ENCODE measurements at regions not wholly inside any gene's neighbourhood (a gene's known extent, or its start where the extent isn't known, plus 50 kb on each side); places are given as distances from the start of the nearest gene placed in this dataset.
"Not testable (repeated sequence)": the region's sequence is repeated elsewhere in the genome, so short reads cannot be mapped to it uniquely, and the experiment has no call there.

DNA sequence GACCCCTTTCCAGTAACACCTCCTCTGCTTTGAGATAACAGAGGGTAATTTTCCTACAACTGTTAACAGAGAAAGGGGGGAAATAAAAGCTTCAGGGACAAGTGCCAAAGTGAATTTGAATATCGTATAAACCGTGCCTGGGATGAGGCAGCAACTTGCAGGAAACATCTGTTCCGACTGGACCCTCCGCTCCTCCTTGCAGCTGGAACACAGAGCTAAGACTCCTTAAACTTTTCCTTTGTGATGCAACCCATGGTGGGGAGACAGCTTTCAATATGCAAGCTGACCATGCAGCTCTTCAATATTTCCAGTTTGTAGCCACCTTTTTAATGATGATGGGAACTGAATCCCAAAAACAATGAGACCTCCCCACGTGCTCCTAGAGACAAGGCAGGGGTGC is 432.6 kb downstream of the ZNF536 start:
- Histone ChIP-seq H3K27ac (no peak overlapping the region), H3K4me3 (no peak overlapping the region), H3K9me3 (replicated peaks in 1 of 3) (no peaks in the 10 kb centered on the region), H3K27me3 (no peaks in the 10 kb centered on the region), H3K36me3 (replicated peaks in 1 of 2) (no peaks in the 10 kb centered on the region), H3K4me1 (replicated peaks in 1 of 2) (no peaks in the 10 kb centered on the region)
- intact Hi-C loops (cut with DNase I), result no loop called here
- no peak for TF ChIP-seq CTCF (IDR thresholded peaks at IDR 0.05)
- no peak for TF ChIP-seq POLR2A (IDR thresholded peaks at IDR 0.05)
- no peak for DNase-seq
- WGBS, 4 donors, result 35 to 43% (median 39%) methylated on average over 5 of the region's 5 CpGs

GRCh38 chr19:30804333-30804732 is 432.1 kb downstream of the ZNF536 start:
- 40 to 49% (median 41%) methylated on average over 3 of the region's 3 CpGs for WGBS, 4 donors
- H3K36me3 ChIP-seq (replicated peaks in 1 of 2); H3K4me3 ChIP-seq; H3K27me3 ChIP-seq; H3K4me1 ChIP-seq (replicated peaks in 1 of 2); H3K9me3 ChIP-seq (replicated peaks in 1 of 3); DNase-seq; intact Hi-C loops (cut with DNase I); H3K27ac ChIP-seq: not testable (repeated sequence)

GRCh38 chr19:30802424-30803013 is 430.3 kb downstream of the ZNF536 start:
- intact Hi-C loops (cut with DNase I), result no loop called here
- Histone ChIP-seq H3K4me3 (no peak overlapping the region), H3K27ac (no peak overlapping the region), H3K27me3 (no peaks in the 10 kb centered on the region), H3K4me1 (replicated peaks in 1 of 2) (no peaks in the 10 kb centered on the region), H3K36me3 (replicated peaks in 1 of 2) (no peaks in the 10 kb centered on the region), H3K9me3 (replicated peaks in 1 of 3) (no peaks in the 10 kb centered on the region)
- no peak for DNase-seq
- 76 to 90% (median 80%) methylated on average over 6 of the region's 6 CpGs for WGBS, 4 donors
- TF ChIP-seq POLR2A (IDR thresholded peaks at IDR 0.05) (no peak), CTCF (IDR thresholded peaks at IDR 0.05) (no peak)

DNA sequence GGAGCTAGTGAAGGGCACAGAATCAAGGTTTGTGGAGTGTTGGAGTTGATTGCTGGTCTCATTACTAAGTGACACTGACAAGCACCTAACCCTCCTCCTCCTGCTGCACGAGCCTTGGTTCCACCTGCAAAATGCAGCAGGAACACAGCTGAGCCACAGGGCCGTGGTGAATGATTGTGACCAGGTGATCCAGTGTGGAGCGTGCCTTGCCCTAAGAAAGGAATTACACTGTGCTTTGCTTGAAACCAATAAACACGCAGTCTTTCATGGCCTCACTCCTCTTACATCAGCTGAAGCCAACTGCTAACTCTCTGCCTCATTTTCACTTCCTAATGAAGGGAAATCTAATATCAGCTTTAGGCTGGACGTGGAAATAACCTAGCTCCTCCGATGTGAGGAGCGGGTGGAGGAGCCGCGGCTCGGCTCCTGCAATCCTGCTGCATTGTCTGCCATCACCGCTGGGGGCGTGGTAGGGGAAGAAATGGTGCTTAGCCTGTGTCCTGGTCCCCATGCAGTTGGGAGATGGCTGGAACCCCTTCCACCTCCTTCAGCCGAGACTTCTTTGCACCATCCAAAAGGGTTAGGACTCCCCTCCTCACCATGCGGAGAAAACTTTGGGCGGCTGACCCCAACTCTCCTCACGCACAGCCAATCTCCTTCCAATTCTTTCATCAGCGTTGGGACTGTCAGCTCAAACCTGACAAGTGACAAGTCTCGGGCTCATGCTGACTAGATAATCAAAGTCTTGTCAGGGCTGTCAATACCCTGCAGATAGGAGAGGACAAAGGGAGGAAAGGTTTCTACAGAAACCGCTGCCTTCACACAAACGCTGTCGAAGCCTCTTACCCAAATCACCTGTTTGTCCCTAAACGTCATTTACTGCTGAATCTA is 427.9 kb downstream of the ZNF536 start:
- no peak for TF ChIP-seq POLR2A (IDR thresholded peaks at IDR 0.05)
- peak; percentile 50 to 70 (median 56) for TF ChIP-seq CTCF (IDR thresholded peaks at IDR 0.05)
- intact Hi-C loops (cut with DNase I), result loop anchor here in 1 of 2 donors (10.0 kb wide), 1 partner anchor 555 kb away; no protein-coding TSS in a partner anchor
- WGBS, 4 donors, result 42 to 48% (median 43%) methylated on average over 20 to 22 of the region's 22 CpGs

More for the DNA sequence above, 427.9 kb downstream of the ZNF536 start:
- DNase-seq, result peak; percentile 31 to 63 (median 47)
- H3K9me3 ChIP-seq (replicated peaks in 1 of 3), result no peaks in the 10 kb centered on the region
- no peaks in the 10 kb centered on the region for H3K36me3 ChIP-seq (replicated peaks in 1 of 2)
- H3K27ac ChIP-seq, result no peak overlapping the region
- peaks cover 8% of the 10 kb centered on the region for H3K27me3 ChIP-seq
- H3K4me1 ChIP-seq (replicated peaks in 1 of 2), result no peaks in the 10 kb centered on the region
- no peak overlapping the region for H3K4me3 ChIP-seq

Measured in adrenal gland (tissue), 9 donors.